ENCODE measurements at regions not wholly inside any gene's neighbourhood (a gene's known extent, or its start where the extent isn't known, plus 50 kb on each side); places are given as distances from the start of the nearest gene placed in this dataset.
"Not testable (repeated sequence)": the region's sequence is repeated elsewhere in the genome, so short reads cannot be mapped to it uniquely, and the experiment has no call there.

DNA sequence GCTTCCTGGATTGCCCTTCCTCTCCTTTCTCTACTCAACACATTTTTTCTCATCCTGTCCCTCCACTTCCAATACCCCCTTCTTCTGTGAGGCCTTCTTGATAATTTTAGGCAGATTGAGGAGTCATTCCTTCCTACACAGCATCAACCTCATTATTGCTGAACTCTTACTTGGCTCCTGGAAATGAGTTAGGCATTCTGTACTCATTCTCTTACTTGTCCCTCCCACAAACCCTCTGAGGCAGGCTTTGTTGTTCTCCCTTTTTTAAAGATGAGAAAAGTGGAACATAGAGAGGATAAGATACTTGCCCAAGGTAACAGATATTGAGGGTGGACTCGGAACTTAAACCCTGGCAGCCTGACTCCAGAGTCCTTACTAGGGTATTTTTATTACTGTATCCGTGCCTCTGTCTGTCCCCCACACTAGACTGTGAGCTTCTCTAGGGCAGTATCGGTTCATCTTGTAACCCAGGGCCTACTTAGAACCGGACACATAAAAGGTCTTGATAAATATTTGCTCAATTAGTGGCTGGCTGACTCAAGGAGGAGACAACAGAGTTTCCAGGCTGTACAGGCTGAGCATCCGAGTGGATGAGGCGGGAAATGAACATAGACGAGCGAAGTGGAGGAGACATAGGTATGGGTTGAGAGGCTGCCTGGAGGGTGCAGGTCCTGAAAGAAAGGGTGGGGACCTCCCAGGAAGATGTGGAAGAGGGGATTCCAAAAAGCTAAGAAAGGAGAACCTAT, 148.7 kb upstream of the ATP2B2 start:
- no peak for DNase-seq (ENCODE audit: extremely low read depth, low read depth)

DNA sequence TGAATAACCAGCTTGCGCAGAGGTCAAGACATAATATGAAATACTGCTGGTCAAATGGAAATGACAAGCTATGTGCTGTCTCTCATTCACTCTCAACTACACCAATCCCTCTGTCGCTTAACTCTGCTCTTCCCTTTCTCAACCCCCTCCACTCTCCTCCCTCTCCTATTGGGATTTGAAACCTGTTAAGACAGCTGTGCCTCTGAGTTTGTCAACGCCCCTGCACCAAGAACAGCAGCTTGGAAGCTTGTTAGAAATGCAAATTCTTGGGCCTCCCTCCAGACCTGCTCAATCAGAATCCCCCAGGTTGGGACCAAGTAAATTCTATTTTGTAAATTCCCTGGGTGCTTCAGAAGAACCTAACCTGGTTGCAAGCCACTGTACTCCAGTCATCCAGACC, 149.7 kb upstream of the ATP2B2 start:
- no peak for DNase-seq (ENCODE audit: extremely low read depth, low read depth)

- not testable (repeated sequence) for DNase-seq (ENCODE audit: extremely low read depth, low read depth)
Observed at GRCh38 chr3:10657339-10657738, 152.0 kb upstream of the ATP2B2 start.

GRCh38 chr3:10665592-10665991, 150.4 kb upstream of the SLC6A11 start:
- no peak for DNase-seq (ENCODE audit: extremely low read depth, low read depth)

GRCh38 chr3:10666621-10667020, 149.4 kb upstream of the SLC6A11 start:
- DNase-seq (ENCODE audit: extremely low read depth, low read depth): no peak

DNA sequence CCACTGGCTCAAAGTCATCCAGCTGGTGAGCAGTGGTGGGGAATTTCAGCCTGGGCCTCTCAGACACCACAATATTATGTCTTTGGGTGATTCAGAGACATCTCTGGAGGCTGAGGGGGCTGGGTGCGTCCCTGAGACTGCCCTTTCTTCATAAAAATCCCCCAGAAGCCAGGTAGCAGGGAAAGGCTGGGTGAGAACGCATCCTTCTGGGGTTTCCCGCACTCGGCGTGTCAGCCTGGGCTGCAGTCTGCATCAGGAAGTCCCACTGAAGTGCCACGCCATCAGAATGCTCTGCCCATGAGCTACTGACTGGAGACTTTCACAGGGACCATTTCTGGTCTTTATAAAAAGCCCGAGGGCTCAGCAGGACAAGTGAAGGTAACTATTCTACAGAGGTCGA, 148.8 kb upstream of the SLC6A11 start:
- DNase-seq (ENCODE audit: extremely low read depth, low read depth): no peak

DNA sequence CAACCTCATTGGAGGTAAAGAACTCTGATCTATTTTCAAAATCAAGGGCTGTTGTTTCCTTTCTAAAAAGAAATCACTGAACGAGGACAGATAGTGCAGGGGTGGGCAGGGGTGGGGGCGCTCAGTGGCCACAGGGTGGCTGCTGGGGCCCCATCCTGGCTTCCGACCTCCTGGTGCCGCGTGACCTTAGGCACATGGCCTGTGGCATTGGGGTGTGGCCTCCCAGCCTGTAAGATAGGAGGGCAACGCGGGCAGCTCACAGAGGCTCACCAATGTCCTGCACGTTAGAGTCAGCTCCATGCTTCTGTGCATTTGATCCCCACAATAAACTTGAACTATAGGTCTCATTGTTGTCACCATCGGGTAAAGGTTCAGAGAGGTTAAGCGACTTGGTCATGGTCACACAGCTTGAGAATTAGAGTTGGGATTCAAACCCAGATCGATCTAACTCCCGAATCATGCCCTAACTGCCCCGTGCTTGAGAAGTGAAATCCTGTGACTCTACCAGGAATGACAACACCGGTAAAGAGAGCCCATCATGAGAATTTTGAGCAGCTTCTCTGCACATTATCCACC, 148.0 kb upstream of the SLC6A11 start:
- DNase-seq (ENCODE audit: extremely low read depth, low read depth): no peak

GRCh38 chr3:10669490-10670048, 146.5 kb upstream of the SLC6A11 start:
- no peak for DNase-seq (ENCODE audit: extremely low read depth, low read depth)

DNA sequence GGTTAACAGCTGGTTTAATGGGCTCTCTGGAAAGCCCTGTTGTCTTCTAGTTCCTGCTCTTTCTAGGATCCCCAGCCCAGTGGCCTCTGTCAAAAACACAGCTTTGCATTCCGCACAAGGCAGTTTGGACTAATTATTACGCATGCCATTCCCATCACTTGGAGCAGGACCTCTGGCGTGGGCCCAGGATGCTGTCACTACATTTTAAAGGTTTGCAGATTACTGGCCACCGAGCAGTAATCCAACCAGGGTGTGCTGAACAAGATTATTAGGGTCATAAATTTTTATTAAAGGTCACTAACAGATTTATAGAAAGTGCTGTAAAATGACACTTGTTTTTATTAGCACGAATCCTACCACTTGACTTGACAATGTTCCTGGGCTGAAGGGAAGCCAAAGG, 143.6 kb upstream of the SLC6A11 start:
- no peak for DNase-seq (ENCODE audit: extremely low read depth, low read depth)

DNA sequence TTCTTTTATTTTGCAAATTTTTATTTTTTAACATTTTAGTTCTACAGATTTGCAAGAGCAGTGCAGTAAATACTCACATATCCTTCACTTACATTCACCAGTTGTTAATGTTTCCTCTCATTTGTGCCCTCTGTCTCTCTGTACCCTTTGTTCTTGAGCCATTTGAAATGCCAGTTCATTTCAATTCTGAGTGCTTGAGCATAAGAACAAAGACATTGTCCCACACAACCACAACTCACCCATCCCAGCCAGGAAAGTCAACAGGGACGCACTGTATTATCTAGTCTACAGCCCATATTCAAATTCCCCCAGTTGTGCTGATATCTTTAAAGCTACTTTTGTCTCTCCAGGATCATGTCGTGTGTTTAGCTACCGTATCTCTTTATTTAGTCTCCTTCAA, 141.4 kb upstream of the SLC6A11 start:
- DNase-seq (ENCODE audit: extremely low read depth, low read depth): no peak

DNA sequence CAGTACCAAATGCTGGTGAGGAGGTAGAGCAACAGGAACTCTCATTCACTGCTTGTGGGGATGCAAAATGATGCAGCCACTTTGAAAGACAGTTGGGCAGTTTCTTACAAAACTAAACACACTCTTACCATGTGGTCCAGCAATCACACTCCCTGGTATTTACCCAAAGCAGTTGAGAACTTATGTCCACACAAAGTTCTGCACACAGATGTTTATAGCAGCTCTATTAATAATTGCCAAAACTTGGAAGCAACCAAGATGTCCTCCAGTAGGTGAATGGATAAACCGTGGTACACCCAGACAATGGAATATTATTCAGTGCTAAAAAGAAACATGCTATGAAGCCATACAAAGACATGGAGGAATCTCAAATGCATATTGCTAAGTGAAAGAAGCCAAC, 139.1 kb upstream of the SLC6A11 start:
- DNase-seq (ENCODE audit: extremely low read depth, low read depth): no peak

DNA sequence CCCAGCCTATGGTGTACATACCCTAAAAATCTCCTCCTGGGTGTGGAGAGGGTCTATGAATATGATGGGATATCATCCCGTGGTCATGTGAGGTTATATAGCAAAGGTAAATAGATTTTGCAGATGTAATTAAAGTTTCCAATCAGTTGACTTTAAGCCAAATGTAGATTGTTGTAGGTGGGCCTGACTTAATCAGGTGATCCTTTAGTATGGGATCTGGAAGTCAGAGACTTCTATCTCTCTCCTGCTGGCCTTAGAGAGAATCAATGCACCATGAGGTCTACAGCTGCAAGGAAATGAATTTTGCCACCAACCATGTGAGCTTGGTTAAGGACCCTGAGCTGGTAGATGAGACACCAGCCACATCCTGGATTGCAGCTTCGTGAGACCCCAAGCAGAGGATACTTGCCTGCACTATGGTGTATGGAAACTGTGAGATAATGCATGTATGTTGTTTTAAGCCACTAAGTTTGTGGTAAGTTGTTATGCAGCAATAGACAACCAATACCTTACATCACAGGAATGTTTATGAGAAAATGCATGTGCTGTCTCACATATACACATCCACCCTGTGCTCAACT, 137.1 kb upstream of the SLC6A11 start:
- DNase-seq (ENCODE audit: extremely low read depth, low read depth): no peak

DNA sequence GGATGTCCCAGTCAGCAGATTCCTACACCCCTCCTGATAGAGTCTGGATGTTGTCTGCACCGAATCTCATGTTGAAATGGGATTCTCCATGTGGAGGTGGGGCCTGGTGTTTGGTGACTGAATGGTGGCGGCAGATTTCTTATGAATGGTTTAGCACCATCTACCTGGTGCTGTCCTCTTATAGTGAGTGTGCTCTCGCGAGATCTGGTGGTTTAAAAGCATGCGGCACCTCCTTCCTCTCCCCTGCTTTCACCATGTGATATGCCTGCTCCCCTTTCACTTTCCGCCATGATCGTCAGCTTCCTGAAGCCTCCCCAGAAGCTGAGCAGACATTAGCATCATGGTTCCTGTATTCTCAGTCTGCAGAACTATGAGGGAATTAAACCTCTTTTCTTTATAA, 135.2 kb upstream of the SLC6A11 start:
- DNase-seq (ENCODE audit: extremely low read depth, low read depth): no peak

DNA sequence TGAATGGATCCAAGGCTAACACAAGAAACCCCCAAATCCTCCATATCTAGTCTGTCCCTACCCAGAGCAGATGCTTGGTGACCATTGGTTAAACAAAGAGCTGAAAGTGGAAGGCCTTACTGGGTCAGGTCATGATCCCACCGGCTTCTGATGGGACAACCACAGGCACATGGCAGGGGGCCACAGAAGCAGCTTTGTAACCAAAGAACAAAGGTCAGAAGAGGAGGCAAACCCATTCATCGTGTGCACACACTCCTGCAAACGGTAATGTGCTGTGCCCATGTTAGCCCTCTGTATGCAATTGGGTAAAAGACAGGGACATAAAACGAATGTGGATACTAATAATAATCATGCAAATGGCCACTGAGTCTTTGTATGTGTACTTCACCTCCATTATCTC, 133.3 kb upstream of the SLC6A11 start:
- DNase-seq (ENCODE audit: extremely low read depth, low read depth): no peak

- no peak for DNase-seq (ENCODE audit: extremely low read depth, low read depth)
Observed at GRCh38 chr3:10683106-10683505, 132.9 kb upstream of the SLC6A11 start.

DNA sequence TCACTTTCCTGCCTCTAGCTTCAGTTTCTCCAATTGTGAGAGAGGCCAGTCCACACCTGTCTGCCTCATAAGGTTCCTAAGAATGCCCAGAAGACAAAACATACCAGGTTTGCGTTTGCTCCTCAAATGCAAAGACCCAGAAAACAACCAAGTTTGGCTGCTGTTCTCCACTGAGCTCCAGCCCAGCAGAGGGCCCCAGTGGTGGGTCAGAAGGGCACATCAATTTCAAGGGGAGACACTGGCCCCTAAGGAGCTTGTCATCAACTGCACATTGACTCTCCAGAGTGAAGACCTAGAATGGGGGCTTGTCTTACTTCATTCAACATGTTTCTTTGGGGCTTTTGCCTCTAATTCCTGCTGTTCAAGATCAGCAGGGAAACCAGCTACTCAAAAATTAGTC, 127.9 kb upstream of the SLC6A11 start:
- no peak for DNase-seq (ENCODE audit: extremely low read depth, low read depth)

GRCh38 chr3:10688548-10689172, 127.4 kb upstream of the SLC6A11 start:
- no peak for DNase-seq (ENCODE audit: extremely low read depth, low read depth)

DNA sequence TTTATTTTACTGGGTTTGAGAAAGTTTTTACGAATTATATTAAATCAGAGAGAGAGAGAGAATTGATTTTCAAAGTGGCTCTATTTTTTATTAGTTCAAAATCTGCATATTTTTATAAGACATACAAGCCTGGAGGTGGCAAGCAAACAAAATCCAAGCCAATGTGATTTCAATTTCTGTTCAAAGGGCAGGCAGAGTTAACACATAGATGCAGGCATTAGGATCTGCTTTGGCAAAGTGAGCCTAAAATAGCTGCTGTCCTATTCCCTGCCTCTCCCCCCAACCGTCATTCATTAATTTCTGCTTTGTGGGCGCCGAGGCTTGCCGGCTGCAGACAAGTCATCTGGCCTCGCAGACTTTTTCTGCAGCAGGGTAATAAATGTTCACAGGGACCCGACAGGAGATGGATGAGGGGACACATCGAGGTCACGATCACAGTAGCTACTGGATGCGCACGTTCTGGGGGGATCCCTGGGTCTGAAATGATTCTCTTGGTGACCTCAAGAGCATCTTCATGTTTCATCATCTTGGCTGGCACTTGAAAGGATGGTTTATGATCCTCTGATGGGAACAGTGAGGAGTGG, 123.9 kb upstream of the SLC6A11 start:
- no peak for DNase-seq (ENCODE audit: extremely low read depth, low read depth)

DNA sequence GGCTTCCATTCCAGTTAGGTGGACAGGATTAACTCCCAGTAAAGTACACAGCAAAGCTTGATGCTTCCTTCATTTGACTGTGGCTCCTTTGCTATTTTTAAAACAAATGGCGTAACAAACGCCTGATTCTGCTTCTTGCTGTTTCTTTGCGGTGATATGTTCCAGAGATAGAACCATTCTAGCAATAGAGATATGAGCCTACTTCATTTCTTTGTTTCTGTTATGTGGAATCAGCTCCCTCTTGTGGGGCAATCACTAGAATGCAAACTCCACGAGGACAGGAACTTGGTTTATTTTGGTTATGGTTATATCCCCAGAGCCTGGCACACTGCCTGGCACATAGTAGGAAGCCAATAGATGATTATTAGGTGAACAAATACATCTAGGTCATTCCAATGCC, 122.6 kb upstream of the SLC6A11 start:
- no peak for DNase-seq (ENCODE audit: extremely low read depth, low read depth)

- no peak for DNase-seq (ENCODE audit: extremely low read depth, low read depth)
Observed at GRCh38 chr3:10694179-10694578, 121.8 kb upstream of the SLC6A11 start.

DNA sequence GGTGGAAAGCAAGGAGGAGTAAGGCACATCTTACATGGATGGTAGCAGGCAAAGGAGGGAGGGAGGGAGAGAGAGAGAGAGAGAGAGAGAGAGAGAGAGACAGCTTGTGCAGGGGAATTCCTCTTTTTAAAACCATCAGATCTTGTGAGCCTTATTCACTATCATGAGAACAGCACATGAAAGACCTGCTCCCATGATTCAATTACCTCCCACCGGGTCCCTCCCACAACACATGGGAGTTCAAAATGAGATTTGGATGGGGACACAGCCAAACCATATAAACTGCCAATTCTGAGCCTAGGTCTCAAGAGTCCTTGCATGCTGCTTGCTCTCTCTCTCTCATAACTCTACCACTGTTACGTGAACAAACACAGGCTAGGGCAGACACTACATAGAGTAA, 120.8 kb upstream of the SLC6A11 start:
- not testable (repeated sequence) for DNase-seq (ENCODE audit: extremely low read depth, low read depth)
